H1 (cell line): ENCODE measurements at regions not wholly inside any gene's neighbourhood (a gene's known extent, or its start where the extent isn't known, plus 50 kb on each side); places are given as distances from the start of the nearest gene placed in this dataset.

Experiments
- CTCF ChIP-seq, 3 experiments: IDR thresholded peaks; 1 replicate in 2 of 3; 2 replicates in 1 of 3; pipeline versions ENCODE4 v1.5.1 to v1.6.1; 2011; ENCODE audit warnings: low read length in 3 of 3, mild to moderate bottlenecking in 3 of 3, inconsistent platforms in 2 of 3, low read depth in 1 of 3, moderate library complexity in 1 of 3; ENCODE audit not compliant: insufficient read depth in 1 of 3; ENCODE audit errors: control extremely low read depth in 1 of 3

- TF ChIP-seq CTCF (IDR thresholded peaks at IDR 0.05; ENCODE audit: control extremely low read depth in 1 of 3, insufficient read depth in 1 of 3, low read depth in 1 of 3, low read length in 3 of 3): no peak
Observed at GRCh38 chr11:64472593-64473455, 82.9 kb upstream of the SLC22A11 start (continued).
